ENCODE measurements at regions not wholly inside any gene's neighbourhood (a gene's known extent, or its start where the extent isn't known, plus 50 kb on each side); places are given as distances from the start of the nearest gene placed in this dataset.

GRCh38 chr10:121362026-121362425 is 236.2 kb downstream of the FGFR2 start:
- TF ChIP-seq CTCF (IDR thresholded peaks at IDR 0.05) (no peak), POLR2A (IDR thresholded peaks at IDR 0.05) (no peak), EP300 (IDR thresholded peaks at IDR 0.05) (no peak), POLR2AphosphoS5 (IDR thresholded peaks at IDR 0.05) (peak in 1 of 3 donors; percentile 73)

Measured in stomach (tissue), 4 donors.